ENCODE measurements at regions not wholly inside any gene's neighbourhood (a gene's known extent, or its start where the extent isn't known, plus 50 kb on each side); places are given as distances from the start of the nearest gene placed in this dataset.

GRCh38 chr18:40431071-40431985 lies 1523.7 kb upstream of the PIK3C3 start:
- CTCF ChIA-PET: no interaction called here

More at GRCh38 chr18:40431071-40431985, 1523.7 kb upstream of the PIK3C3 start:
- intact Hi-C loops (cut with micrococcal nuclease) (no loop called here), dilution Hi-C loops (cut with MboI; ENCODE audit: extremely low pct_ligation_motif_present, low sequenced_read_pairs) (no loop called here)
- POLR2A ChIA-PET: no interaction called here
- no peak overlapping the region for H3K4me3 ChIP-seq (replicated peaks in 1 of 3; ENCODE audit: insufficient read depth in 1 of 3, low read depth in 1 of 3, low read length in 3 of 3)
- no peaks in the 10 kb centered on the region for H3K4me1 ChIP-seq (ENCODE audit: control insufficient read depth, extremely low read depth, insufficient read depth, low read length)
- H3K27me3 ChIP-seq (ENCODE audit: control insufficient read depth in 2 of 2, insufficient read depth in 2 of 2, low read length in 2 of 2): no peaks in the 10 kb centered on the region
- BruUV-seq (replicated peaks): no TSS peak
- H3K9me1 ChIP-seq (replicated peaks; ENCODE audit: control insufficient read depth, extremely low read depth, insufficient read depth, low read length): no peaks in the 10 kb centered on the region
- TF ChIP-seq POLR2A (IDR thresholded peaks at IDR 0.05; ENCODE audit: low read depth, low read length) (no peak), FOS (IDR thresholded peaks at IDR 0.05; ENCODE audit: borderline replicate concordance, insufficient read depth, low read length) (no peak), JUN (IDR thresholded peaks at IDR 0.05; ENCODE audit: borderline replicate concordance, insufficient read depth, insufficient read length, low read depth) (no peak), GATA2 (IDR thresholded peaks at IDR 0.05; ENCODE audit: insufficient read depth, insufficient read length, low read depth, low read length) (no peak), EZH2 (IDR thresholded peaks at IDR 0.05; ENCODE audit: borderline replicate concordance, low read depth, low read length, severe bottlenecking) (no peak), POLR2AphosphoS5 (IDR thresholded peaks at IDR 0.05; ENCODE audit: insufficient read depth, low read depth, low read length) (no peak), MAX (IDR thresholded peaks at IDR 0.05; ENCODE audit: insufficient read depth, insufficient read length) (no peak), MYC (IDR thresholded peaks at IDR 0.05; ENCODE audit: low read depth, low read length) (no peak)
- TF ChIP-seq, protein P1, sequence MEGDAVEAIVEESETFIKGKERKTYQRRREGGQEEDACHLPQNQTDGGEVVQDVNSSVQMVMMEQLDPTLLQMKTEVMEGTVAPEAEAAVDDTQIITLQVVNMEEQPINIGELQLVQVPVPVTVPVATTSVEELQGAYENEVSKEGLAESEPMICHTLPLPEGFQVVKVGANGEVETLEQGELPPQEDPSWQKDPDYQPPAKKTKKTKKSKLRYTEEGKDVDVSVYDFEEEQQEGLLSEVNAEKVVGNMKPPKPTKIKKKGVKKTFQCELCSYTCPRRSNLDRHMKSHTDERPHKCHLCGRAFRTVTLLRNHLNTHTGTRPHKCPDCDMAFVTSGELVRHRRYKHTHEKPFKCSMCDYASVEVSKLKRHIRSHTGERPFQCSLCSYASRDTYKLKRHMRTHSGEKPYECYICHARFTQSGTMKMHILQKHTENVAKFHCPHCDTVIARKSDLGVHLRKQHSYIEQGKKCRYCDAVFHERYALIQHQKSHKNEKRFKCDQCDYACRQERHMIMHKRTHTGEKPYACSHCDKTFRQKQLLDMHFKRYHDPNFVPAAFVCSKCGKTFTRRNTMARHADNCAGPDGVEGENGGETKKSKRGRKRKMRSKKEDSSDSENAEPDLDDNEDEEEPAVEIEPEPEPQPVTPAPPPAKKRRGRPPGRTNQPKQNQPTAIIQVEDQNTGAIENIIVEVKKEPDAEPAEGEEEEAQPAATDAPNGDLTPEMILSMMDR (IDR thresholded peaks at IDR 0.05; ENCODE audit: extremely low read depth in 1 of 2, insufficient read depth in 1 of 2, low read depth in 1 of 2, low read length in 2 of 2): no peak
- H2AFZ ChIP-seq (ENCODE audit: low read depth, low read length): no peak overlapping the region
- H3K79me2 ChIP-seq (ENCODE audit: control insufficient read depth, insufficient read depth, low read length): no peaks in the 10 kb centered on the region
- H4K20me1 ChIP-seq (replicated peaks; ENCODE audit: control insufficient read depth, extremely low read depth, insufficient read depth, low read length): no peaks in the 10 kb centered on the region
- FAIRE-seq: no peak
- H3K36me3 ChIP-seq (ENCODE audit: control insufficient read depth in 2 of 2, extremely low read depth in 1 of 2, insufficient read depth in 2 of 2, low read length in 2 of 2): no peaks in the 10 kb centered on the region
- no peak overlapping the region for H3K27ac ChIP-seq (ENCODE audit: insufficient read depth, low read depth, low read length)
- no peak overlapping the region for H3K4me2 ChIP-seq (ENCODE audit: insufficient read depth, low read length)
- no peaks in the 10 kb centered on the region for H3K9me3 ChIP-seq (replicated peaks; ENCODE audit: control insufficient read depth, insufficient read depth, low read length)
- no peak for DNase-seq (ENCODE audit: low read depth, low spot score)
- H3K9ac ChIP-seq (replicated peaks; ENCODE audit: extremely low read depth, insufficient read depth, low read length): no peak overlapping the region

Measured in endothelial cell of umbilical vein (primary cell).